GM21423 (cell line): ENCODE measurements at regions not wholly inside any gene's neighbourhood (a gene's known extent, or its start where the extent isn't known, plus 50 kb on each side); places are given as distances from the start of the nearest gene placed in this dataset.

Source experiments
- ATAC-seq: cut with Tn5 transposase; IDR thresholded peaks from one replicate; pipeline ENCODE4 v1.9.1; 2021; ENCODE audit warnings: mild to moderate bottlenecking, moderate library complexity; ENCODE audit not compliant: unreplicated experiment

GRCh38 chr6:88388589-88388988 is 222.4 kb upstream of the CNR1 start:
- ATAC-seq, result no peak

- ATAC-seq, result no peak
Measured at GRCh38 chr6:88386167-88386566, 220.0 kb upstream of the CNR1 start.

GRCh38 chr6:88383183-88383582 is 217.0 kb upstream of the CNR1 start:
- no peak for ATAC-seq

GRCh38 chr6:88381289-88381642 is 215.1 kb upstream of the CNR1 start:
- no peak for ATAC-seq

- ATAC-seq, result no peak
Measured at GRCh38 chr6:88380618-88381288, 214.6 kb upstream of the CNR1 start.

GRCh38 chr6:88380083-88380482 is 213.9 kb upstream of the CNR1 start:
- ATAC-seq, result no peak

GRCh38 chr6:88378639-88379038 is 212.5 kb upstream of the CNR1 start:
- no peak for ATAC-seq

GRCh38 chr6:88377976-88378568 is 211.9 kb upstream of the CNR1 start:
- ATAC-seq, result no peak

- no peak for ATAC-seq
Measured at GRCh38 chr6:88376768-88377387, 210.7 kb upstream of the CNR1 start.

- no peak for ATAC-seq
Measured at GRCh38 chr6:88376197-88376596, 210.1 kb upstream of the CNR1 start.

- no peak for ATAC-seq
Measured at GRCh38 chr6:88374553-88374952, 208.4 kb upstream of the CNR1 start.

GRCh38 chr6:88371480-88371879 is 205.3 kb upstream of the CNR1 start:
- ATAC-seq, result no peak

GRCh38 chr6:88370127-88370710 is 204.1 kb upstream of the CNR1 start:
- no peak for ATAC-seq

GRCh38 chr6:88369262-88369661 is 203.1 kb upstream of the CNR1 start:
- no peak for ATAC-seq

GRCh38 chr6:88368071-88368787 is 202.1 kb upstream of the CNR1 start:
- ATAC-seq, result no peak

- no peak for ATAC-seq
Measured at GRCh38 chr6:88367248-88367647, 201.1 kb upstream of the CNR1 start.

GRCh38 chr6:88366672-88367071 is 200.5 kb upstream of the CNR1 start:
- ATAC-seq, result no peak

- ATAC-seq, result no peak
Measured at GRCh38 chr6:88365656-88366055, 199.5 kb upstream of the CNR1 start.

GRCh38 chr6:88365230-88365629 is 199.1 kb upstream of the CNR1 start:
- no peak for ATAC-seq

- ATAC-seq, result no peak
Measured at GRCh38 chr6:88361754-88362153, 195.6 kb upstream of the CNR1 start.

GRCh38 chr6:88361298-88361697 is 195.2 kb upstream of the CNR1 start:
- no peak for ATAC-seq
